22Rv1 (cell line): ENCODE measurements at regions not wholly inside any gene's neighbourhood (a gene's known extent, or its start where the extent isn't known, plus 50 kb on each side); places are given as distances from the start of the nearest gene placed in this dataset.
"Not testable (repeated sequence)": the region's sequence is repeated elsewhere in the genome, so short reads cannot be mapped to it uniquely, and the experiment has no call there.

ENCODE experiments used
- CTCF ChIP-seq: fragments of 450-650 bp; IDR thresholded peaks from 2 replicates; pipeline ENCODE4 v1.5.1; 2017; ENCODE audit warnings: mild to moderate bottlenecking
- ZFX ChIP-seq: fragments of 450-650 bp; IDR thresholded peaks from 2 replicates; pipeline ENCODE4 v1.6.1; 2017; ENCODE audit warnings: antibody characterized with exemption, borderline replicate concordance

- TF ChIP-seq CTCF, ZFX: not testable (repeated sequence)
Measured at GRCh38 chr7:149554821-149555220, 57.2 kb upstream of the ZNF746 start.
